ENCODE measurements at regions not wholly inside any gene's neighbourhood (a gene's known extent, or its start where the extent isn't known, plus 50 kb on each side); places are given as distances from the start of the nearest gene placed in this dataset.

- 100% methylated on average over 1 of the region's 1 CpG for WGBS
- H3K4me1 ChIP-seq (ENCODE audit: insufficient read depth, low read length) = peaks cover 3% of the 10 kb centered on the region; the same call in 1 of the 2 replicates
- no peaks in the 10 kb centered on the region for H3K27me3 ChIP-seq (ENCODE audit: insufficient read depth, low read length)
- H3K27ac ChIP-seq (ENCODE audit: low read depth, low read length) = no peak overlapping the region
- H3K9me3 ChIP-seq (ENCODE audit: insufficient read depth, low read depth, low read length) = no peaks in the 10 kb centered on the region
- H3K36me3 ChIP-seq (ENCODE audit: insufficient read depth, low read length) = peaks cover 9% of the 10 kb centered on the region; the same call in 1 of the 2 replicates
- no peak overlapping the region for H3K4me3 ChIP-seq (ENCODE audit: low read length)
- H3K9ac ChIP-seq (ENCODE audit: low read depth, low read length) = no peak overlapping the region
These were observed 67.6 kb upstream of the NTM start for GRCh38 chr11:131302836-131303235.

- H3K9ac ChIP-seq (ENCODE audit: low read depth, low read length) = no peak overlapping the region
- peaks cover 3% of the 10 kb centered on the region; the same call in 1 of the 2 replicates for H3K4me1 ChIP-seq (ENCODE audit: insufficient read depth, low read length)
- 93% methylated on average over 5 of the region's 5 CpGs for WGBS
- no peak overlapping the region for H3K4me3 ChIP-seq (ENCODE audit: low read length)
- no peak overlapping the region for H3K27ac ChIP-seq (ENCODE audit: low read depth, low read length)
- no peaks in the 10 kb centered on the region for H3K9me3 ChIP-seq (ENCODE audit: insufficient read depth, low read depth, low read length)
- H3K36me3 ChIP-seq (ENCODE audit: insufficient read depth, low read length) = peaks cover 9% of the 10 kb centered on the region; the same call in 1 of the 2 replicates
- H3K27me3 ChIP-seq (ENCODE audit: insufficient read depth, low read length) = no peaks in the 10 kb centered on the region
These were observed 66.8 kb upstream of the NTM start for GRCh38 chr11:131303611-131304119.

- Histone ChIP-seq H3K36me3 (ENCODE audit: insufficient read depth, low read length) (peaks cover 5% of the 10 kb centered on the region; the same call in 1 of the 2 replicates), H3K27ac (ENCODE audit: low read depth, low read length) (no peak overlapping the region), H3K9ac (ENCODE audit: low read depth, low read length) (no peak overlapping the region), H3K4me1 (ENCODE audit: insufficient read depth, low read length) (no peaks in the 10 kb centered on the region), H3K9me3 (ENCODE audit: insufficient read depth, low read depth, low read length) (no peaks in the 10 kb centered on the region), H3K4me3 (ENCODE audit: low read length) (no peak overlapping the region), H3K27me3 (ENCODE audit: insufficient read depth, low read length) (no peaks in the 10 kb centered on the region)
- 91% methylated on average over 3 of the region's 3 CpGs for WGBS
These were observed 65.4 kb upstream of the NTM start for GRCh38 chr11:131305005-131305404.

- peaks cover 4% of the 10 kb centered on the region; the same call in 1 of the 2 replicates for H3K4me1 ChIP-seq (ENCODE audit: insufficient read depth, low read length)
- no peak overlapping the region for H3K9ac ChIP-seq (ENCODE audit: low read depth, low read length)
- WGBS = 90% methylated on average over 6 of the region's 6 CpGs
- no peak overlapping the region for H3K4me3 ChIP-seq (ENCODE audit: low read length)
- no peaks in the 10 kb centered on the region for H3K36me3 ChIP-seq (ENCODE audit: insufficient read depth, low read length)
- H3K27ac ChIP-seq (ENCODE audit: low read depth, low read length) = no peak overlapping the region
- no peaks in the 10 kb centered on the region for H3K27me3 ChIP-seq (ENCODE audit: insufficient read depth, low read length)
- H3K9me3 ChIP-seq (ENCODE audit: insufficient read depth, low read depth, low read length) = 0 out of 2 replicates have a peak, but pooled peaks cover 2% of the 10 kb centered on the region
These were observed 62.9 kb upstream of the NTM start for GRCh38 chr11:131307506-131307905.

DNA sequence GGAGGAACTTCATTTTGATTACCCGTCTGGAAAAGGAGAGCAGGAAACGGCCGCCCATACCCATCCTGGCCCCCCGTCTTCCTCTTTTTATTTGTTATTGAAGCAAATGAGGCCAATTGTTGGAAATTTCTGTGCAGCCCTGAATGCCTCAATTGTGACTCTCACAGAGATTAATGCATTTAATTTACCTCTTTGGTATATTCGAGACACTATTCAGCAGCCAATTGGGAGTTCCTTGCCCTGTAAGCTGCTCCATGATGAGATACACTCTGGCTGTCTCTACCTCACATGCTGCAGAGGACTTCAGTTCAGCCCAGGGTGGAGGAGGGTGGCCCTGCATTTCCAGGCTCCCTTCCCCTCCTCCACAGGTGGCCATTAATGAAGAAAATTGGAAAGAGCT, 60.6 kb upstream of the NTM start:
- Histone ChIP-seq H3K27ac (ENCODE audit: low read depth, low read length) (no peak overlapping the region), H3K36me3 (ENCODE audit: insufficient read depth, low read length) (no peaks in the 10 kb centered on the region), H3K27me3 (ENCODE audit: insufficient read depth, low read length) (no peaks in the 10 kb centered on the region), H3K9ac (ENCODE audit: low read depth, low read length) (no peak overlapping the region), H3K9me3 (ENCODE audit: insufficient read depth, low read depth, low read length) (0 out of 2 replicates have a peak, but pooled peaks cover 2% of the 10 kb centered on the region), H3K4me1 (ENCODE audit: insufficient read depth, low read length) (peaks cover 4% of the 10 kb centered on the region; the same call in 1 of the 2 replicates), H3K4me3 (ENCODE audit: low read length) (no peak overlapping the region)
- WGBS = 92% methylated on average over 5 of the region's 5 CpGs

GRCh38 chr11:131311776-131312514, 58.5 kb upstream of the NTM start:
- 0 out of 2 replicates have a peak, but pooled peaks cover 2% of the 10 kb centered on the region for H3K9me3 ChIP-seq (ENCODE audit: insufficient read depth, low read depth, low read length)
- no peak overlapping the region for H3K9ac ChIP-seq (ENCODE audit: low read depth, low read length)
- peaks cover 4% of the 10 kb centered on the region; the same call in 1 of the 2 replicates for H3K4me1 ChIP-seq (ENCODE audit: insufficient read depth, low read length)
- H3K36me3 ChIP-seq (ENCODE audit: insufficient read depth, low read length) = no peaks in the 10 kb centered on the region
- WGBS = 88% methylated on average over 10 of the region's 10 CpGs
- no peaks in the 10 kb centered on the region for H3K27me3 ChIP-seq (ENCODE audit: insufficient read depth, low read length)
- H3K27ac ChIP-seq (ENCODE audit: low read depth, low read length) = no peak overlapping the region
- H3K4me3 ChIP-seq (ENCODE audit: low read length) = no peak overlapping the region

Measured in HUES64 (cell line).